WTC11 (cell line): ENCODE measurements at regions not wholly inside any gene's neighbourhood (a gene's known extent, or its start where the extent isn't known, plus 50 kb on each side); places are given as distances from the start of the nearest gene placed in this dataset.

Experiments used
- ATAC-seq: fragments of 200-7000 bp; cut with Tn5 transposase; 2 replicates; pipeline ENCODE4 v1.10.0; 2021; ENCODE audit warnings: mild to moderate bottlenecking, moderate library complexity
- CTCF ChIA-PET: fragments of 300-600 bp; sonication (Branson Sonifier 250); formaldehyde crosslinking; loops from one replicate; lab custom pipeline; 2021; ENCODE audit warnings: antibody characterized with exemption; lab: Charles Lee
- POLR2A ChIA-PET: fragments of 350-600 bp; sonication (Branson Sonifier 250); formaldehyde crosslinking; loops from one replicate; lab custom pipeline; 2021; ENCODE audit warnings: antibody characterized with exemption; lab: Charles Lee
- DNase-seq: peaks from one replicate; pipeline ENCODE4 v3.0.0; 2021; ENCODE audit warnings: low spot score
- H3K27ac Mint-ChIP-seq: 2 replicates; pipeline ENCODE4 v1.8.0; 2021; ENCODE audit warnings: mixed read lengths
- H3K27me3 Mint-ChIP-seq: 2 replicates; pipeline ENCODE4 v1.8.0; 2021; ENCODE audit warnings: low read depth, mild to moderate bottlenecking, moderate library complexity, mixed read lengths
- H3K36me3 Mint-ChIP-seq: 2 replicates; pipeline ENCODE4 v1.8.0; 2021; ENCODE audit warnings: mixed read lengths
- H3K4me1 Mint-ChIP-seq: 2 replicates; pipeline ENCODE4 v1.8.0; 2022; ENCODE audit warnings: mixed read lengths
- H3K4me3 Mint-ChIP-seq: 2 replicates; pipeline ENCODE4 v1.8.0; 2021; ENCODE audit warnings: mild to moderate bottlenecking, moderate library complexity, mixed read lengths
- H3K9me3 Mint-ChIP-seq: 2 replicates; pipeline ENCODE4 v1.8.0; 2021; ENCODE audit warnings: mixed read lengths
- CDX4 ChIP-seq: fragments of 250-450 bp; sonication (Bioruptor Pico); IDR thresholded peaks from 2 replicates; pipeline ENCODE4 v1.9.0; 2021; ENCODE audit warnings: moderate library complexity, mild to moderate bottlenecking, inconsistent platforms, borderline replicate concordance
- E2F4 ChIP-seq: sonication (generic); formaldehyde crosslinking; IDR thresholded peaks from 2 replicates; pipeline ENCODE4 v1.8.1; 2022; ENCODE audit warnings: low read depth, mild to moderate bottlenecking, moderate library complexity, missing genetic modification reagents, borderline replicate concordance
- ELF4 ChIP-seq: sonication (generic); formaldehyde crosslinking; IDR thresholded peaks from 2 replicates; pipeline ENCODE4 v1.8.1; 2022; ENCODE audit warnings: low read depth, mild to moderate bottlenecking, moderate library complexity, missing genetic modification reagents
- ESRRA ChIP-seq: sonication (generic); formaldehyde crosslinking; IDR thresholded peaks from 2 replicates; pipeline ENCODE4 v1.8.1; 2022; ENCODE audit warnings: mild to moderate bottlenecking, missing genetic modification reagents, borderline replicate concordance
- ETV6 ChIP-seq: sonication (generic); formaldehyde crosslinking; IDR thresholded peaks from 2 replicates; pipeline ENCODE4 v1.8.1; 2022; ENCODE audit warnings: mild to moderate bottlenecking, missing genetic modification reagents
- FOXJ3 ChIP-seq: sonication (generic); formaldehyde crosslinking; IDR thresholded peaks from 2 replicates; pipeline ENCODE4 v1.9.0; 2021; ENCODE audit warnings: missing genetic modification reagents, mild to moderate bottlenecking, borderline replicate concordance
- GTF2I ChIP-seq: fragments of 250-450 bp; sonication (Bioruptor Pico); conservative IDR thresholded peaks from 2 replicates; pipeline ENCODE4 v1.4.0; 2021; ENCODE audit warnings: mild to moderate bottlenecking
- IRF2 ChIP-seq: sonication (generic); formaldehyde crosslinking; IDR thresholded peaks from 2 replicates; pipeline ENCODE4 v1.8.0; 2022; ENCODE audit warnings: low read depth, missing genetic modification reagents, borderline replicate concordance
- JUN ChIP-seq: sonication (generic); formaldehyde crosslinking; IDR thresholded peaks from 2 replicates; pipeline ENCODE4 v1.8.0; 2023; ENCODE audit warnings: mild to moderate bottlenecking, missing genetic modification reagents
- NFATC4 ChIP-seq: fragments of 250-450 bp; sonication (Bioruptor Pico); IDR thresholded peaks from 2 replicates; pipeline ENCODE4 v1.9.0; 2021; ENCODE audit warnings: mild to moderate bottlenecking
- NR3C1 ChIP-seq: sonication (generic); formaldehyde crosslinking; conservative IDR thresholded peaks from 2 replicates; pipeline ENCODE4 v1.8.1; 2023; ENCODE audit warnings: low read depth, mild to moderate bottlenecking, missing genetic modification reagents
- OVOL2 ChIP-seq: fragments of 250-450 bp; sonication (Bioruptor Pico); IDR thresholded peaks from 2 replicates; pipeline ENCODE4 v1.9.0; 2021; ENCODE audit warnings: mild to moderate bottlenecking, borderline replicate concordance
- TEAD4 ChIP-seq: sonication (generic); formaldehyde crosslinking; IDR thresholded peaks from 2 replicates; pipeline ENCODE4 v1.8.0; 2022; ENCODE audit warnings: mild to moderate bottlenecking, missing genetic modification reagents
- ZBTB21 ChIP-seq: sonication (generic); formaldehyde crosslinking; IDR thresholded peaks from 2 replicates; pipeline ENCODE4 v1.8.1; 2023; ENCODE audit warnings: mild to moderate bottlenecking, missing genetic modification reagents, borderline replicate concordance
- ZNF121 ChIP-seq: sonication (generic); formaldehyde crosslinking; IDR thresholded peaks from 2 replicates; pipeline ENCODE4 v1.8.0; 2023; ENCODE audit warnings: missing genetic modification reagents
- ZNF281 ChIP-seq: sonication (generic); formaldehyde crosslinking; IDR thresholded peaks from 2 replicates; pipeline ENCODE4 v1.8.0; 2023; ENCODE audit warnings: mild to moderate bottlenecking, missing genetic modification reagents
- ZNF396 ChIP-seq: fragments of 250-450 bp; sonication (Bioruptor Pico); IDR thresholded peaks from 2 replicates; pipeline ENCODE4 v1.8.0; 2021; ENCODE audit warnings: mild to moderate bottlenecking, moderate library complexity, borderline replicate concordance
- ZNF416 ChIP-seq: fragments of 250-450 bp; sonication (Bioruptor Pico); IDR thresholded peaks from 2 replicates; pipeline ENCODE4 v1.9.0; 2021; ENCODE audit warnings: mild to moderate bottlenecking, inconsistent platforms

DNA sequence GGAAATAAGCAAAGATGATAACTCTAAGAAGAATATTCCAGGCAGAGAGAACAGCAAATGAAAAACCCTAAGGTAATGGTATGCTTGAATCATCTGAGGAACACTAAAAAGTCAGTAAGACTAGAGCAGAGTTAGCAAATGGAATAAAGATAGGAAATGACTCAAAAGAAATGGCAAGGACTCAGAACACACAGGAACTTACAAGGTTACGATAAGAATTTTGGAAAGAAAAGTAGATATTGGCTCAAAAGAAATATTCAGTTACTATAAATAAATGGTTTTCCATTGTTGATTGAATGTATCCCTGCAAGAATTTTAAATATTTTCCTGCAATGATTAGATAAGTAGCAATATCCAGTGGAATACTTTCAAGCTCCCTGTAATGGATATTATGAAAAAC lies 705.8 kb downstream of the C12orf50 start:
- Mint-ChIP-seq H3K27ac (no peak overlapping the region), H3K4me3 (no peak overlapping the region), H3K36me3 (no peaks in the 10 kb centered on the region), H3K9me3 (no peaks in the 10 kb centered on the region), H3K27me3 (no peaks in the 10 kb centered on the region), H3K4me1 (no peaks in the 10 kb centered on the region)
- no peak for DNase-seq
- no peak for ATAC-seq
- TF ChIP-seq FOXJ3 (CRISPR knock-in tag), result no peak
- CTCF ChIA-PET, result no interaction called here
- POLR2A ChIA-PET, result no interaction called here

GRCh38 chr12:87320724-87321123 lies 708.5 kb downstream of the C12orf50 start:
- no peaks in the 10 kb centered on the region for H3K4me1 Mint-ChIP-seq
- no peak for ATAC-seq
- H3K9me3 Mint-ChIP-seq, result no peaks in the 10 kb centered on the region
- POLR2A ChIA-PET, result no interaction called here
- no peaks in the 10 kb centered on the region for H3K27me3 Mint-ChIP-seq
- TF ChIP-seq ZNF396 (CRISPR knock-in tag), result no peak
- no peak for TF ChIP-seq ELF4
- TF ChIP-seq IRF2, result no peak
- TF ChIP-seq NR3C1 (CRISPR knock-in tag), result no peak
- no peak for TF ChIP-seq ZNF416 (CRISPR knock-in tag)
- TF ChIP-seq ZNF121 (CRISPR knock-in tag), result no peak
- TF ChIP-seq NFATC4, result no peak
- TF ChIP-seq ETV6, result no peak
- no peak for TF ChIP-seq OVOL2 (CRISPR knock-in tag)
- TF ChIP-seq ZBTB21 (CRISPR knock-in tag), result no peak
- TF ChIP-seq ESRRA (CRISPR knock-in tag), result no peak
- DNase-seq, result no peak
- CTCF ChIA-PET, result no interaction called here
- no peak overlapping the region for H3K4me3 Mint-ChIP-seq
- H3K36me3 Mint-ChIP-seq, result no peaks in the 10 kb centered on the region
- no peak overlapping the region for H3K27ac Mint-ChIP-seq

- Mint-ChIP-seq H3K27ac (no peak overlapping the region), H3K4me1 (no peaks in the 10 kb centered on the region), H3K9me3 (no peaks in the 10 kb centered on the region), H3K36me3 (no peaks in the 10 kb centered on the region), H3K27me3 (no peaks in the 10 kb centered on the region), H3K4me3 (no peak overlapping the region)
- no peak for TF ChIP-seq ELF4
- ChIA-PET CTCF (no interaction called here), POLR2A (no interaction called here)
- no peak for ATAC-seq
- DNase-seq, result no peak
Measured at GRCh38 chr12:87317302-87317701, 711.9 kb downstream of the C12orf50 start.

DNA sequence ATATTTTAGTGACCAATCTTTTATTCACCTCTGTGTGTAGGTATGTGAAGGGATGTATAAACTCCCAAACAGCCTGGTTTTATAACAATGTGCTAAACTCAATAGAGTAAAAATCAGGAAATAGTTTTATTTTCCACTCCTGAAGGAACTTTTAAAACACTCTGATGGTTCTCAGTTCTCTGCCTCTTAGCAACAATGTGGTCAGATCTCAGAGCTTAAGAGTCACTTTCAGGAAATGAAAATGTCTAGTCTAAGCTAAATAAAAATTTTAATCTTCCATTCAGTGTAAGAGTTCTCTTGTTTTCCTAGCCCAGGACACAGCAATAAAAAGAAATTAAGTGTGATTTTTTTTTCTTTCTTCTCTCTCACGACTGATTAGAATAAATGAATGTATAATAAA lies 718.0 kb downstream of the C12orf50 start:
- H3K9me3 Mint-ChIP-seq, result no peaks in the 10 kb centered on the region
- TF ChIP-seq E2F4 (CRISPR knock-in tag) (no peak), TEAD4 (CRISPR knock-in tag) (no peak), GTF2I (CRISPR knock-in tag) (no peak), JUN (CRISPR knock-in tag) (no peak), ZNF281 (CRISPR knock-in tag) (no peak), CDX4 (CRISPR knock-in tag) (no peak)
- TF ChIP-seq, all 79 proteins: peak for 0
- DNase-seq (no peak), ATAC-seq (no peak)
- Mint-ChIP-seq H3K27ac (no peak overlapping the region), H3K27me3 (no peaks in the 10 kb centered on the region), H3K4me1 (peaks cover 2% of the 10 kb centered on the region; the same call in 1 of the 2 replicates), H3K36me3 (no peaks in the 10 kb centered on the region), H3K4me3 (no peak overlapping the region)
- POLR2A ChIA-PET, result interaction anchor here (0.6 kb wide), 1 partner anchor 472 kb away, joined by 3 read pairs; no protein-coding TSS in a partner anchor
- CTCF ChIA-PET, result no interaction called here
